Mucosa of descending colon (tissue), 3 donors: ENCODE measurements at regions not wholly inside any gene's neighbourhood (a gene's known extent, or its start where the extent isn't known, plus 50 kb on each side); places are given as distances from the start of the nearest gene placed in this dataset.

Experiments
- ATAC-seq: fragments of 200-7000 bp; cut with Tn5 transposase; one replicate; pipeline ENCODE4 v1.9.1; 2020; ENCODE audit warnings: mild to moderate bottlenecking, moderate library complexity
- DNase-seq, 3 donors: peaks; one replicate each; pipeline ENCODE4 v3.0.0-alpha.2; 2020
- H3K36me3 ChIP-seq: fragments of 200-600 bp; one replicate; pipeline ENCODE4 v1.8.0; 2021; ENCODE audit warnings: low read depth, mild to moderate bottlenecking
- H3K4me1 ChIP-seq: fragments of 200-600 bp; one replicate; pipeline ENCODE4 v1.8.0; 2021; ENCODE audit warnings: low read depth, mild to moderate bottlenecking
- H3K4me3 ChIP-seq: fragments of 200-600 bp; one replicate; pipeline ENCODE4 v1.8.0; 2021; ENCODE audit warnings: mild to moderate bottlenecking
- H3K9me3 ChIP-seq: fragments of 200-600 bp; one replicate; pipeline ENCODE4 v1.8.0; 2021; ENCODE audit warnings: mild to moderate bottlenecking
- CTCF ChIP-seq: fragments of 200-600 bp; IDR thresholded peaks from one replicate; pipeline ENCODE4 v1.8.0; 2022; ENCODE audit warnings: antibody characterized with exemption, mild to moderate bottlenecking
- intact Hi-C, 2 donors: fragments of 100-400 bp; cut with DNase I in 1 of 2; cut with micrococcal nuclease in 1 of 2; formaldehyde crosslinking; loops; one replicate each; pipeline versions ENCODE4 v1.11.0 to v1.11.1; 2022; cut with DNase I, micrococcal nuclease
- donor health status: DM: no; HTN: no; CAD: no; lungs with moderate emphysema.
- donor health status: DM: no; HTN: no; CAD: no.
- donor health status: DM: no; HTN: yes; CAD: no.

GRCh38 chr17:53406907-53407306 is 415.8 kb upstream of the KIF2B start:
- H3K4me3 ChIP-seq: no peak overlapping the region
- peaks cover 17% of the 10 kb centered on the region for H3K9me3 ChIP-seq
- no peaks in the 10 kb centered on the region for H3K4me1 ChIP-seq
- no peaks in the 10 kb centered on the region for H3K36me3 ChIP-seq
- ATAC-seq (no peak), DNase-seq (no peak)
- no peak for TF ChIP-seq CTCF
- intact Hi-C loops: no loop called here

- Histone ChIP-seq H3K4me3 (no peak overlapping the region), H3K4me1 (no peaks in the 10 kb centered on the region), H3K36me3 (no peaks in the 10 kb centered on the region), H3K9me3 (no peaks in the 10 kb centered on the region)
- ATAC-seq (no peak), DNase-seq (no peak)
- intact Hi-C loops: no loop called here
- TF ChIP-seq CTCF: no peak
Observed at GRCh38 chr17:53391197-53391596, 431.5 kb upstream of the KIF2B start.

- Histone ChIP-seq H3K9me3 (no peaks in the 10 kb centered on the region), H3K4me3 (no peak overlapping the region), H3K4me1 (no peaks in the 10 kb centered on the region), H3K36me3 (no peaks in the 10 kb centered on the region)
- ATAC-seq (no peak), DNase-seq (no peak)
- intact Hi-C loops: no loop called here
- no peak for TF ChIP-seq CTCF
Observed at GRCh38 chr17:53390575-53390974, 432.2 kb upstream of the KIF2B start.

- ATAC-seq (no peak), DNase-seq (no peak)
- TF ChIP-seq CTCF: no peak
- Histone ChIP-seq H3K4me1 (no peaks in the 10 kb centered on the region), H3K9me3 (no peaks in the 10 kb centered on the region), H3K4me3 (no peak overlapping the region), H3K36me3 (no peaks in the 10 kb centered on the region)
- intact Hi-C loops: no loop called here
Observed at GRCh38 chr17:53387745-53388144, 435.0 kb upstream of the KIF2B start.

GRCh38 chr17:53353919-53354351 is 468.8 kb upstream of the KIF2B start:
- Histone ChIP-seq H3K9me3 (no peaks in the 10 kb centered on the region), H3K36me3 (no peaks in the 10 kb centered on the region), H3K4me3 (no peak overlapping the region), H3K4me1 (no peaks in the 10 kb centered on the region)
- DNase-seq: peak in 1 of 3 donors; percentile 55
- no peak for TF ChIP-seq CTCF
- intact Hi-C loops: no loop called here
- peak; percentile 25 for ATAC-seq

- no peak for TF ChIP-seq CTCF
- no peak overlapping the region for H3K4me3 ChIP-seq
- ATAC-seq (peak; percentile 82), DNase-seq (peak in 1 of 3 donors; percentile 52)
- no peaks in the 10 kb centered on the region for H3K4me1 ChIP-seq
- intact Hi-C loops: no loop called here
- H3K36me3 ChIP-seq: no peaks in the 10 kb centered on the region
- peaks cover 5% of the 10 kb centered on the region for H3K9me3 ChIP-seq
Observed at GRCh38 chr17:53344778-53345177, 477.9 kb upstream of the KIF2B start.
